ENCODE measurements at regions not wholly inside any gene's neighbourhood (a gene's known extent, or its start where the extent isn't known, plus 50 kb on each side); places are given as distances from the start of the nearest gene placed in this dataset.

DNA sequence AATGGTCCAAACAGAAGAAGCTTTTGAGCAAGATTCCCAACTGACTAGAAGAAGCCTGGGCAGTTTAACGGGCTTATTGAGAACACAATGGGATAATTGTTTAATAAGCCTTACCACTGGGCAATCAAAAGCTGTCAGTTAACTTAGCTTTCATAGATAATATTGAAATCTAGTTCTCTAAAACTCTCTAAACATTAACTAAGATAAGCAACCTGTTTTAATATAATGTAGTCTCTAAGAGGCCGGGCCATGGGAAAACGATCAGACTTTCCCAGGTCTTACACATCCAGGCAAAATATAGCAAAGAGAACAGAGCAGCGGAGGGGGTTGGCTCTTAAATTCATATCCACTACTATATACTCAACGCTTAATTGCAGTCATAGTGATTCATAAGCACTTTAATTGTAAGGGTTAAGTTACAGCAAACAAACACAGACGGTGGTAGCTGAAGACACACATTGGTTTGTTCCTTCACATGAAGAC lies 128.0 kb upstream of the FAM83B start:
- no peak for TF ChIP-seq POLR2A (IDR thresholded peaks at IDR 0.05)
- TF ChIP-seq, protein P1, sequence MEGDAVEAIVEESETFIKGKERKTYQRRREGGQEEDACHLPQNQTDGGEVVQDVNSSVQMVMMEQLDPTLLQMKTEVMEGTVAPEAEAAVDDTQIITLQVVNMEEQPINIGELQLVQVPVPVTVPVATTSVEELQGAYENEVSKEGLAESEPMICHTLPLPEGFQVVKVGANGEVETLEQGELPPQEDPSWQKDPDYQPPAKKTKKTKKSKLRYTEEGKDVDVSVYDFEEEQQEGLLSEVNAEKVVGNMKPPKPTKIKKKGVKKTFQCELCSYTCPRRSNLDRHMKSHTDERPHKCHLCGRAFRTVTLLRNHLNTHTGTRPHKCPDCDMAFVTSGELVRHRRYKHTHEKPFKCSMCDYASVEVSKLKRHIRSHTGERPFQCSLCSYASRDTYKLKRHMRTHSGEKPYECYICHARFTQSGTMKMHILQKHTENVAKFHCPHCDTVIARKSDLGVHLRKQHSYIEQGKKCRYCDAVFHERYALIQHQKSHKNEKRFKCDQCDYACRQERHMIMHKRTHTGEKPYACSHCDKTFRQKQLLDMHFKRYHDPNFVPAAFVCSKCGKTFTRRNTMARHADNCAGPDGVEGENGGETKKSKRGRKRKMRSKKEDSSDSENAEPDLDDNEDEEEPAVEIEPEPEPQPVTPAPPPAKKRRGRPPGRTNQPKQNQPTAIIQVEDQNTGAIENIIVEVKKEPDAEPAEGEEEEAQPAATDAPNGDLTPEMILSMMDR (IDR thresholded peaks at IDR 0.05), result no peak
- TF ChIP-seq EP300 (IDR thresholded peaks at IDR 0.05), result no peak

All from tibial nerve (tissue), 4 donors.